ENCODE measurements at regions not wholly inside any gene's neighbourhood (a gene's known extent, or its start where the extent isn't known, plus 50 kb on each side); places are given as distances from the start of the nearest gene placed in this dataset.

DNA sequence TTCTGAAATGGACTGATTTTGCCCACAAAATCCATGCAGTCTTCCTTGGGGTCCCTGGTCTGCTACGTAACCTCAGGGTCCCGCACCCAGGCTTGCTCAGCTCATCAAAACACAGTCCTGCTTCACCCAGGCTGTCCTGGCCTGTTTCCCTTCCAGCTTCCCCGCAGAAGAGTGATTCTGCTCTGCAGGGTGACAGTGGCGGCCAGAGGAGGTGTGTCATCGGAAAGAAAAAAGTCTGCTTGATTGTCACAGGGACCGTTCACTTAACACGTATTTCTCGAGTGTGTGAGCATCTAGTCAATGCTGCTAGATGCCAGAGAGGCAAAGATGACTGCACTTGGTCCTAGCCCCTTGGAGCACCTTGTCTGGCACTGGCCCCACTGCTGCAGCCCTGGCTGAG is 50.1 kb upstream of the ABHD2 start:
- Histone ChIP-seq H3K4me1 (ENCODE audit: insufficient read depth, low read length) (no peaks in the 10 kb centered on the region), H3K36me3 (replicated peaks in 1 of 2; ENCODE audit: control insufficient read depth in 1 of 2, insufficient read depth in 2 of 2, low read length in 2 of 2) (no peaks in the 10 kb centered on the region), H3K79me2 (ENCODE audit: insufficient read depth, low read length) (no peaks in the 10 kb centered on the region), H3K27me3 (ENCODE audit: control insufficient read depth in 1 of 2, insufficient read depth in 2 of 2, low read length in 2 of 2) (peaks cover 0 to 8% of the 10 kb centered on the region in 2 experiments; a peak in 3 of 5 replicates), H2AFZ (ENCODE audit: low read length) (no peak overlapping the region), H4K20me1 (ENCODE audit: insufficient read depth, low read length) (no peaks in the 10 kb centered on the region), H3K27ac (ENCODE audit: extremely low read length, insufficient read depth, low read length) (no peak overlapping the region), H3K4me3 (replicated peaks in 1 of 3; ENCODE audit: insufficient read depth in 1 of 3, low read depth in 2 of 3, low read length in 3 of 3) (no peak overlapping the region), H3K9ac (ENCODE audit: insufficient read depth, low read depth, low read length) (no peak overlapping the region), H3K9me3 (ENCODE audit: low read length) (no peaks in the 10 kb centered on the region), H3K4me2 (ENCODE audit: low read depth, low read length) (no peak overlapping the region)
- no peak for TF ChIP-seq ARHGAP35 (CRISPR knock-in tag; IDR thresholded peaks at IDR 0.05; ENCODE audit: borderline replicate concordance)
- no peak for TF ChIP-seq ZNF556 (CRISPR knock-in tag; IDR thresholded peaks at IDR 0.05; ENCODE audit: borderline replicate concordance)
- no peak for TF ChIP-seq HHEX (CRISPR knock-in tag; IDR thresholded peaks at IDR 0.05)
- no peak for TF ChIP-seq TAF1 (CRISPR knock-in tag; IDR thresholded peaks at IDR 0.05)
- no peak for TF ChIP-seq SAFB2 (CRISPR knock-in tag; IDR thresholded peaks at IDR 0.05; ENCODE audit: borderline replicate concordance, low read depth)
- TF ChIP-seq ZFAT (CRISPR knock-in tag; conservative IDR thresholded peaks at IDR 0.05), result no peak
- TF ChIP-seq ZNF274 (CRISPR knock-in tag; IDR thresholded peaks at IDR 0.05), result no peak
- TF ChIP-seq ZNF780A (CRISPR knock-in tag; IDR thresholded peaks at IDR 0.05), result no peak
- no peak for TF ChIP-seq YEATS2 (CRISPR knock-in tag; IDR thresholded peaks at IDR 0.05; ENCODE audit: borderline replicate concordance)
- no peak for TF ChIP-seq ZBTB14 (CRISPR knock-in tag; IDR thresholded peaks at IDR 0.05)
- TF ChIP-seq IKZF4 (CRISPR knock-in tag; IDR thresholded peaks at IDR 0.05; ENCODE audit: borderline replicate concordance, low read depth, not compliant biosample characterization), result no peak
- FAIRE-seq (no peak), DNase-seq (ENCODE audit: low spot score) (no peak), ATAC-seq (no peak)
- intact Hi-C loops (cut with micrococcal nuclease; ENCODE audit: unreplicated experiment) (no loop called here), in situ Hi-C loops (cut with HindIII; ENCODE audit: extremely low pct_ligation_motif_present, low pct_unique_long_range_greater_than_20kb) (no loop called here)
- ChIA-PET POLR2A (no interaction called here), CTCF (ENCODE audit: low intra/inter-chr PET ratio, low total read pairs) (no interaction called here)
- 25% methylated on average over 8 of the region's 8 CpGs for WGBS (ENCODE audit: low lambda C conversion rate)
- BruUV-seq (replicated peaks), result no TSS peak
